ENCODE measurements at regions not wholly inside any gene's neighbourhood (a gene's known extent, or its start where the extent isn't known, plus 50 kb on each side); places are given as distances from the start of the nearest gene placed in this dataset.

GRCh38 chr20:48490961-48491831 is 336.6 kb downstream of the PREX1 start:
- TF ChIP-seq CTCF (IDR thresholded peaks at IDR 0.05; ENCODE audit: low read depth, low read length): no peak
- no peak for TF ChIP-seq POLR2A (IDR thresholded peaks at IDR 0.05; ENCODE audit: extremely low read depth, insufficient read length)
- no peak for TF ChIP-seq MAX (IDR thresholded peaks at IDR 0.05; ENCODE audit: low read depth, low read length)
